ENCODE measurements at regions not wholly inside any gene's neighbourhood (a gene's known extent, or its start where the extent isn't known, plus 50 kb on each side); places are given as distances from the start of the nearest gene placed in this dataset.
"Not testable (repeated sequence)": the region's sequence is repeated elsewhere in the genome, so short reads cannot be mapped to it uniquely, and the experiment has no call there.

DNA sequence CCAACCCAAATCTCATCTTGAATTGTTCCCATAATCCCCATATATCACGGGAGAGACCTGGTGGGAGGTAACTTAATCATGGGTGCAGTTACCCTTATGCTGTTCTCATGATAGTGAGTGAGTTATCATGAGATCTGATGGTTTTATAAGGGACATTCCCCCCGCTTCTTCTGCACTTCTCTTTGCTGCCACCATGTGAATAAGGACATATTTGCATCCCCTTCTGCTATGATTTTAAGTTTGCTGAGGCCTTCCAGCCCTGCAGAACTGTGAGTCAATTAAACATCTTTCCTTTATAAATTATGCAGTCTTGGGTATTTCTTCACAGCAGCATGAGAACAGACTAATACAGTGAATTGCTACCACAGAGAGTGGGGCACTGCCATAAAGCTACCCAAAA lies 179.1 kb downstream of the LRIG3 start:
- H3K36me3 Mint-ChIP-seq (ENCODE audit: low read depth): no peaks in the 10 kb centered on the region
- no peak overlapping the region for H3K27ac Mint-ChIP-seq
- no peaks in the 10 kb centered on the region for H3K4me1 Mint-ChIP-seq (ENCODE audit: low read depth)
- TF ChIP-seq, protein P1, sequence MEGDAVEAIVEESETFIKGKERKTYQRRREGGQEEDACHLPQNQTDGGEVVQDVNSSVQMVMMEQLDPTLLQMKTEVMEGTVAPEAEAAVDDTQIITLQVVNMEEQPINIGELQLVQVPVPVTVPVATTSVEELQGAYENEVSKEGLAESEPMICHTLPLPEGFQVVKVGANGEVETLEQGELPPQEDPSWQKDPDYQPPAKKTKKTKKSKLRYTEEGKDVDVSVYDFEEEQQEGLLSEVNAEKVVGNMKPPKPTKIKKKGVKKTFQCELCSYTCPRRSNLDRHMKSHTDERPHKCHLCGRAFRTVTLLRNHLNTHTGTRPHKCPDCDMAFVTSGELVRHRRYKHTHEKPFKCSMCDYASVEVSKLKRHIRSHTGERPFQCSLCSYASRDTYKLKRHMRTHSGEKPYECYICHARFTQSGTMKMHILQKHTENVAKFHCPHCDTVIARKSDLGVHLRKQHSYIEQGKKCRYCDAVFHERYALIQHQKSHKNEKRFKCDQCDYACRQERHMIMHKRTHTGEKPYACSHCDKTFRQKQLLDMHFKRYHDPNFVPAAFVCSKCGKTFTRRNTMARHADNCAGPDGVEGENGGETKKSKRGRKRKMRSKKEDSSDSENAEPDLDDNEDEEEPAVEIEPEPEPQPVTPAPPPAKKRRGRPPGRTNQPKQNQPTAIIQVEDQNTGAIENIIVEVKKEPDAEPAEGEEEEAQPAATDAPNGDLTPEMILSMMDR (IDR thresholded peaks at IDR 0.05): no peak
- DNase-seq: no peak
- H3K9me3 Mint-ChIP-seq: peaks cover 2% of the 10 kb centered on the region
- intact Hi-C loops (cut with micrococcal nuclease): no loop called here
- H3K4me3 Mint-ChIP-seq: no peak overlapping the region
- no peaks in the 10 kb centered on the region for H3K27me3 Mint-ChIP-seq
- ChIA-PET POLR2A (interaction anchor here (0.6 kb wide), 1 partner anchor 761 kb away, joined by 3 read pairs; no protein-coding TSS in a partner anchor), CTCF (no interaction called here)
- no peak for ATAC-seq

DNA sequence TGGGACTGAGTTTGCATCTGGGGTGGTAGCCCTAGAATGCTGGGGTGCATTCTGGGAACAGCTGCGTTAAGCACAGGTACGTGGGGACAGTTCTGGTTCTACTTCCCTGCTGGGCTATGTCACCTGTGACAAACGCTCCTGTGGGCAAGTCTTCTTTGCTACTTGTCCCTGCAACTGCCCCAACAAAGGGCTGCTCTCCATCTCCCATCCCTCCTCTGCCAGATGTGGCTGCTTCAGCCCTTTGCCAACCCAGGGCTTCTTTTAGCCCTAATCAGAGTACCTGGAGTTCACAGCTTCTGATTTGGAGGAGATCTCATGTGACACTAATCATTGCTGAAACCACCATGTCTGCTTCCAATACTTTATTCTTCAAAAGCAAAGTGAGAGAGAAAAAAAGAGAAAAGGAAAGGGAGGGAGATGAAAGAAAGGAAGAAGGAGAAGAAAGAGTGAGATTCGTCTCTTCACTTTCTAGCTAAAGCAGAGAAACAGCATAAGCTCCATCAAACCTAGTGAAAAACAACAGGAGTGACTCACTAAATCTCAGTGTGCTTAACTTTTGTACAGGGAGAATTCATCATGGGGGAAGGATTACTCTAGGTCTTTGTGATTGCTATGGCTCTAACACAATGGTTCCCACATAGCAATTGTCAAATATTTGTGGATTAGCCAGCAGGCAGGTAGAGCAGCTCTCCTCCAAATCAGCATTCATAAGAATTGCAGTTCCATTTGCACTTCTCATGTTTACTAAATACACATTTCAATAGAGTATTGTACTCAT lies 174.8 kb downstream of the LRIG3 start:
- Mint-ChIP-seq H3K27me3 (no peaks in the 10 kb centered on the region), H3K27ac (no peak overlapping the region), H3K9me3 (peaks cover 7% of the 10 kb centered on the region), H3K4me3 (no peak overlapping the region), H3K4me1 (ENCODE audit: low read depth) (no peaks in the 10 kb centered on the region), H3K36me3 (ENCODE audit: low read depth) (no peaks in the 10 kb centered on the region)
- DNase-seq (no peak), ATAC-seq (no peak)
- ChIA-PET CTCF (no interaction called here), POLR2A (no interaction called here)
- intact Hi-C loops (cut with micrococcal nuclease): no loop called here
- TF ChIP-seq, protein P1 (IDR thresholded peaks at IDR 0.05): no peak

DNA sequence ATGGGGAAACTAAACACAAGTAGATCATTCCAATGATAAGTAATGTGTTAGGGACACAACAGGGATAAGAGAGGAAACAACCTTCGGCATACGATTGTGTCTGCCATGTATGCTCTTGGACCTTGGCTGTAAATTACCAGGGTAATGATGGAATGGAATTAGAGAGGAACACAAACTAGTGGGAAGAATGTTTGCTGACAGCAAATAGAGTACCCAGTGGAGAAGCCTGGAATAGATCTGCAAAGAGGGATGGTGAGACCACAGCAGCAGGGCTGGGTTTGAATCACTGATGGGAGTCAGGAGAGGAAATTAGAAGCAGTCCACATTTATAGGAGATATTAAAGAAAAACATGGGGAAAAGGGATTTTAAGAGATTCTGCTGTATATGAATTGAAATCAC lies 172.8 kb downstream of the LRIG3 start:
- DNase-seq: no peak
- CTCF ChIA-PET: no interaction called here
- H3K36me3 Mint-ChIP-seq (ENCODE audit: low read depth): no peaks in the 10 kb centered on the region
- ATAC-seq: no peak
- peaks cover 7% of the 10 kb centered on the region for H3K9me3 Mint-ChIP-seq
- intact Hi-C loops (cut with micrococcal nuclease): no loop called here
- TF ChIP-seq, protein P1 (IDR thresholded peaks at IDR 0.05): no peak
- H3K4me3 Mint-ChIP-seq: no peak overlapping the region
- H3K4me1 Mint-ChIP-seq (ENCODE audit: low read depth): no peaks in the 10 kb centered on the region
- no peaks in the 10 kb centered on the region for H3K27me3 Mint-ChIP-seq
- H3K27ac Mint-ChIP-seq: no peak overlapping the region
- POLR2A ChIA-PET: no interaction called here

DNA sequence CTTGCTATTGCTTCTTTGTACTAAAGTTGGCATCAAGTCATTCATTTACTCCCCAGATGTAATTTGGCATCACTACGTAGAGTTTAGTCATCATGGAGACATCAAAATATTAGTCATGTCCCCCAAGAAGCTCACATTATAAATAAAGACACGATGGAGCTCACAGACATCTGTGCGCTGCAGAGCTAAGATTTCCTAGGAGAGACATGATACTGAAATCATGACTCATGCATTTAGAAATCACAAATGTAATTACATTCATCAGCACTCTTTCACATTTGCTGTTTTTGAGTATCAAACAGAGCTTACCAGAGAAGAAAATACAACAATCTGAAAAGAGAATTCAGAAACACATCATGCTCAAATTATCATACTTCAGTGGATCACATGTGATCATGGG lies 169.8 kb downstream of the LRIG3 start:
- ChIA-PET CTCF (no interaction called here), POLR2A (no interaction called here)
- ATAC-seq (no peak), DNase-seq (no peak)
- TF ChIP-seq, protein P1 (IDR thresholded peaks at IDR 0.05): no peak
- no peak overlapping the region for H3K27ac Mint-ChIP-seq
- no peak overlapping the region for H3K4me3 Mint-ChIP-seq
- no peaks in the 10 kb centered on the region for H3K27me3 Mint-ChIP-seq
- H3K36me3 Mint-ChIP-seq (ENCODE audit: low read depth): no peaks in the 10 kb centered on the region
- H3K4me1 Mint-ChIP-seq (ENCODE audit: low read depth): no peaks in the 10 kb centered on the region
- intact Hi-C loops (cut with micrococcal nuclease): no loop called here
- H3K9me3 Mint-ChIP-seq: peaks cover 9% of the 10 kb centered on the region

DNA sequence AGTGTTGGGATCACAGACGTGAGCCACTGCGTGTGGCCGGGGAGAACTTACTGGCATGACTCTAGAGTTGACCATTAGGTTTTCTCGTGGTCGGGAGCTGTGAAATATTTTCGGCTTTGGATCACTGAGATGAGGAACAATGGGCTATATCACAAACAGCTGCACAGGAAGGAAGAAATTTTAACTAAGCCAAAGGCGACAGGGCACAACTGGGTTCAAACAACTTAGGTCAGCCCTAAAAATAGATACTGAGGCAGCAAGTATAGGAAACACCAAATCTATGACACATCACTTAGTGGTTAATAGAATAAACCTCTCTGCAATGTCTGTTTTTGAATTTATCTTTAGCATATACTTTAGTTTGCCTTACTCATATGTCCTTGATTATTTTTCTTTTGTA lies 162.9 kb downstream of the LRIG3 start:
- ChIA-PET POLR2A (no interaction called here), CTCF (no interaction called here)
- Mint-ChIP-seq H3K9me3 (peaks cover 4% of the 10 kb centered on the region), H3K4me3 (no peak overlapping the region), H3K4me1 (ENCODE audit: low read depth) (no peaks in the 10 kb centered on the region), H3K27ac (no peak overlapping the region), H3K36me3 (ENCODE audit: low read depth) (no peaks in the 10 kb centered on the region), H3K27me3 (no peaks in the 10 kb centered on the region)
- ATAC-seq (no peak), DNase-seq (no peak)
- TF ChIP-seq, protein P1 (IDR thresholded peaks at IDR 0.05): no peak
- intact Hi-C loops (cut with micrococcal nuclease): no loop called here

DNA sequence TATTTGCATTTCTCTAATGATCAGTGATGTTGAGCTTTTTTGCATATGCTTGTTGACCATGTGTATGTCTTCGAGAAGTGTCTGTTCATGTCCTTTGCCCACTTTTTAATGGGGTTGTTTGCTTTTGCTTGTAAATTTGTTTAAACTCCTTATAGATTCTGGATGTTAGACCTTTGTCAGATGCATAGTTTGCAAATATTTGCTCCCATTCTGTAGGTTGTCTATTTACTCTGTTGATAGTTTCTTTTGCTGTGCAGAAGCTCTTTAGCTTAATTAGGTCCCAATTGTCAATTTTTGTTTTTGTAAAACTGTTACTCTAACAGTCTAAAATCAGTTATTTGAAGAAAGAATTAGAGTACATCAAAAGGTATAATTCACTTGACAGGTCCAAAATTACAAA lies 160.6 kb downstream of the LRIG3 start:
- H3K9me3 Mint-ChIP-seq; ATAC-seq; DNase-seq; intact Hi-C loops (cut with micrococcal nuclease); H3K4me3 Mint-ChIP-seq; H3K4me1 Mint-ChIP-seq (ENCODE audit: low read depth); H3K36me3 Mint-ChIP-seq (ENCODE audit: low read depth); H3K27ac Mint-ChIP-seq; H3K27me3 Mint-ChIP-seq; CTCF ChIA-PET; POLR2A ChIA-PET: not testable (repeated sequence)
